ENCODE measurements at regions not wholly inside any gene's neighbourhood (a gene's known extent, or its start where the extent isn't known, plus 50 kb on each side); places are given as distances from the start of the nearest gene placed in this dataset.

- no peak for TF ChIP-seq POLR2A (IDR thresholded peaks at IDR 0.05)
- TF ChIP-seq, protein P1, sequence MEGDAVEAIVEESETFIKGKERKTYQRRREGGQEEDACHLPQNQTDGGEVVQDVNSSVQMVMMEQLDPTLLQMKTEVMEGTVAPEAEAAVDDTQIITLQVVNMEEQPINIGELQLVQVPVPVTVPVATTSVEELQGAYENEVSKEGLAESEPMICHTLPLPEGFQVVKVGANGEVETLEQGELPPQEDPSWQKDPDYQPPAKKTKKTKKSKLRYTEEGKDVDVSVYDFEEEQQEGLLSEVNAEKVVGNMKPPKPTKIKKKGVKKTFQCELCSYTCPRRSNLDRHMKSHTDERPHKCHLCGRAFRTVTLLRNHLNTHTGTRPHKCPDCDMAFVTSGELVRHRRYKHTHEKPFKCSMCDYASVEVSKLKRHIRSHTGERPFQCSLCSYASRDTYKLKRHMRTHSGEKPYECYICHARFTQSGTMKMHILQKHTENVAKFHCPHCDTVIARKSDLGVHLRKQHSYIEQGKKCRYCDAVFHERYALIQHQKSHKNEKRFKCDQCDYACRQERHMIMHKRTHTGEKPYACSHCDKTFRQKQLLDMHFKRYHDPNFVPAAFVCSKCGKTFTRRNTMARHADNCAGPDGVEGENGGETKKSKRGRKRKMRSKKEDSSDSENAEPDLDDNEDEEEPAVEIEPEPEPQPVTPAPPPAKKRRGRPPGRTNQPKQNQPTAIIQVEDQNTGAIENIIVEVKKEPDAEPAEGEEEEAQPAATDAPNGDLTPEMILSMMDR (IDR thresholded peaks at IDR 0.05): no peak
Observed at GRCh38 chrX:13125188-13125587, 80.8 kb upstream of the FAM9C start.
